ENCODE measurements at regions not wholly inside any gene's neighbourhood (a gene's known extent, or its start where the extent isn't known, plus 50 kb on each side); places are given as distances from the start of the nearest gene placed in this dataset.

- POLR2A ChIA-PET = no interaction called here
Observed at GRCh38 chr12:92421042-92421441, 275.4 kb upstream of the BTG1 start.

GRCh38 chr12:92419201-92419600, 273.6 kb upstream of the BTG1 start:
- ChIA-PET POLR2A (no interaction called here), CTCF (no interaction called here)
- in situ Hi-C loops (cut with HindIII; ENCODE audit: low pct_unique_long_range_greater_than_20kb, low sequenced_read_pairs) (no loop called here), intact Hi-C loops (cut with micrococcal nuclease; ENCODE audit: unreplicated experiment) (loop anchor here (10.0 kb wide), 1 partner anchor 84 kb away; no protein-coding TSS in a partner anchor)
- Histone ChIP-seq H3K4me1 (ENCODE audit: control insufficient read depth, insufficient read depth, low read length) (no peaks in the 10 kb centered on the region), H3K27me3 (ENCODE audit: control insufficient read depth, insufficient read depth, low read length) (no peaks in the 10 kb centered on the region), H3K9me3 (ENCODE audit: control insufficient read depth, insufficient read depth, low read depth, low read length) (no peaks in the 10 kb centered on the region), H3K27ac (ENCODE audit: low read length) (no peak overlapping the region), H3K4me3 (ENCODE audit: low read depth in 2 of 2, low read length in 2 of 2) (no peak overlapping the region), H3K36me3 (ENCODE audit: control insufficient read depth, insufficient read depth, low read length) (no peaks in the 10 kb centered on the region)
- ATAC-seq (no peak), DNase-seq (ENCODE audit: low read depth, low spot score) (no peak)
- no peak for TF ChIP-seq CTCF (IDR thresholded peaks at IDR 0.05)
- no peak for TF ChIP-seq REST (IDR thresholded peaks at IDR 0.05; ENCODE audit: insufficient read depth in 1 of 2, low read depth in 2 of 2, low read length in 1 of 2)
- TF ChIP-seq SIN3A (IDR thresholded peaks at IDR 0.05; ENCODE audit: borderline replicate concordance, insufficient read depth, low read depth, low read length) = no peak
- TF ChIP-seq POLR2AphosphoS5 (IDR thresholded peaks at IDR 0.05; ENCODE audit: low read depth, low read length) = no peak
- no peak for TF ChIP-seq TCF7L2 (IDR thresholded peaks at IDR 0.05; ENCODE audit: low read depth, low read length)
- no TSS peak for BruUV-seq (replicated peaks)

More at GRCh38 chr12:92421042-92421441, 275.4 kb upstream of the BTG1 start:
- CTCF ChIA-PET = no interaction called here
- H3K9me3 ChIP-seq (ENCODE audit: control insufficient read depth, insufficient read depth, low read depth, low read length) = no peaks in the 10 kb centered on the region
- no peaks in the 10 kb centered on the region for H3K36me3 ChIP-seq (ENCODE audit: control insufficient read depth, insufficient read depth, low read length)
- BruUV-seq (replicated peaks) = no TSS peak
- H3K4me3 ChIP-seq (ENCODE audit: low read depth in 2 of 2, low read length in 2 of 2) = no peak overlapping the region
- ATAC-seq (no peak), DNase-seq (ENCODE audit: low read depth, low spot score) (no peak)
- intact Hi-C loops (cut with micrococcal nuclease; ENCODE audit: unreplicated experiment) = no loop called here
- in situ Hi-C loops (cut with HindIII; ENCODE audit: low pct_unique_long_range_greater_than_20kb, low sequenced_read_pairs) = no loop called here
- H3K27me3 ChIP-seq (ENCODE audit: control insufficient read depth, insufficient read depth, low read length) = no peaks in the 10 kb centered on the region
- no peak overlapping the region for H3K27ac ChIP-seq (ENCODE audit: low read length)
- TF ChIP-seq CTCF (IDR thresholded peaks at IDR 0.05) (no peak), REST (IDR thresholded peaks at IDR 0.05; ENCODE audit: insufficient read depth in 1 of 2, low read depth in 2 of 2, low read length in 1 of 2) (no peak), SIN3A (IDR thresholded peaks at IDR 0.05; ENCODE audit: borderline replicate concordance, insufficient read depth, low read depth, low read length) (no peak), TCF7L2 (IDR thresholded peaks at IDR 0.05; ENCODE audit: low read depth, low read length) (no peak), POLR2AphosphoS5 (IDR thresholded peaks at IDR 0.05; ENCODE audit: low read depth, low read length) (no peak)
- H3K4me1 ChIP-seq (ENCODE audit: control insufficient read depth, insufficient read depth, low read length) = no peaks in the 10 kb centered on the region
